Stimulated activated CD4-positive, alpha-beta T cell treated with anti-CD3 and anti-CD28 coated beads, Interleukin-15, amount 100 ng/mL, for 48 hours (primary cell): ENCODE measurements at regions not wholly inside any gene's neighbourhood (a gene's known extent, or its start where the extent isn't known, plus 50 kb on each side); places are given as distances from the start of the nearest gene placed in this dataset.
"Not testable (repeated sequence)": the region's sequence is repeated elsewhere in the genome, so short reads cannot be mapped to it uniquely, and the experiment has no call there.

Source experiments
- DNase-seq, 2 donors: peaks; one replicate each; pipeline ENCODE4 v3.0.0-alpha.2; 2020; ENCODE audit warnings: low read depth in 2 of 2

- DNase-seq: no peak
These were observed 293.9 kb upstream of the AMIGO2 start for GRCh38 chr12:47373554-47374150.

GRCh38 chr12:47370421-47370820, 290.7 kb upstream of the AMIGO2 start:
- no peak for DNase-seq

- DNase-seq: no peak
These were observed 289.3 kb upstream of the AMIGO2 start for GRCh38 chr12:47369085-47369484.

- no peak for DNase-seq
These were observed 288.3 kb upstream of the AMIGO2 start for GRCh38 chr12:47367912-47368537.

- no peak for DNase-seq
These were observed 286.8 kb upstream of the AMIGO2 start for GRCh38 chr12:47366579-47366978.

GRCh38 chr12:47366157-47366556, 286.4 kb upstream of the AMIGO2 start:
- no peak for DNase-seq

- not testable (repeated sequence) for DNase-seq
These were observed 285.8 kb upstream of the AMIGO2 start for GRCh38 chr12:47365443-47366076.

GRCh38 chr12:47364261-47364660, 284.5 kb upstream of the AMIGO2 start:
- DNase-seq: no peak

- DNase-seq: no peak
These were observed 282.5 kb upstream of the AMIGO2 start for GRCh38 chr12:47362126-47362705.

GRCh38 chr12:47361389-47362021, 281.7 kb upstream of the AMIGO2 start:
- DNase-seq: peak in 1 of 2 donors; percentile 45

GRCh38 chr12:47360771-47361388, 281.1 kb upstream of the AMIGO2 start:
- no peak for DNase-seq

GRCh38 chr12:47360093-47360480, 280.3 kb upstream of the AMIGO2 start:
- no peak for DNase-seq

GRCh38 chr12:47359310-47360092, 279.7 kb upstream of the AMIGO2 start:
- no peak for DNase-seq

GRCh38 chr12:47357006-47357405, 277.2 kb upstream of the AMIGO2 start:
- not testable (repeated sequence) for DNase-seq

- DNase-seq: no peak
These were observed 276.5 kb upstream of the AMIGO2 start for GRCh38 chr12:47356129-47356700.

GRCh38 chr12:47353508-47353907, 273.7 kb upstream of the AMIGO2 start:
- DNase-seq: no peak

- no peak for DNase-seq
These were observed 272.3 kb upstream of the AMIGO2 start for GRCh38 chr12:47352067-47352466.

GRCh38 chr12:47351526-47351925, 271.8 kb upstream of the AMIGO2 start:
- DNase-seq: no peak

GRCh38 chr12:47350062-47350408, 270.3 kb upstream of the AMIGO2 start:
- DNase-seq: no peak

- peak in 1 of 2 donors; percentile 26 for DNase-seq
These were observed 269.6 kb upstream of the AMIGO2 start for GRCh38 chr12:47349137-47350061.
